Omental fat pad (tissue), 3 donors: ENCODE measurements at regions not wholly inside any gene's neighbourhood (a gene's known extent, or its start where the extent isn't known, plus 50 kb on each side); places are given as distances from the start of the nearest gene placed in this dataset.

ENCODE experiments used
- ATAC-seq: fragments of 150-250 bp; one replicate; pipeline ENCODE4 v1.9.1; 2016; ENCODE audit warnings: mild to moderate bottlenecking, moderate library complexity; ENCODE audit not compliant: low FRiP score
- DNase-seq: peaks from one replicate; pipeline ENCODE4 v3.0.0-alpha.2; 2019; ENCODE audit warnings: low spot score
- CTCF ChIP-seq, 3 donors: fragments of 450-650 bp; IDR thresholded peaks; one replicate each; pipeline ENCODE4 v1.5.1; 2016 to 2017; ENCODE audit warnings: antibody characterized with exemption in 3 of 3, mild to moderate bottlenecking in 3 of 3, moderate library complexity in 2 of 3

GRCh38 chr11:90669094-90669493 lies 446.2 kb upstream of the CHORDC1 start:
- no peak for DNase-seq
- no peak for TF ChIP-seq CTCF (IDR thresholded peaks at IDR 0.05)
- no peak for ATAC-seq

GRCh38 chr11:90668502-90668901 lies 445.7 kb upstream of the CHORDC1 start:
- ATAC-seq (no peak), DNase-seq (no peak)
- TF ChIP-seq CTCF (IDR thresholded peaks at IDR 0.05) = no peak

- ATAC-seq = no peak
- no peak for TF ChIP-seq CTCF (IDR thresholded peaks at IDR 0.05)
Measured at GRCh38 chr11:90661233-90661632, 438.4 kb upstream of the CHORDC1 start.

GRCh38 chr11:90656171-90656570 lies 433.3 kb upstream of the CHORDC1 start:
- no peak for TF ChIP-seq CTCF (IDR thresholded peaks at IDR 0.05)
- no peak for DNase-seq
- ATAC-seq = no peak

More at GRCh38 chr11:90661233-90661632, 438.4 kb upstream of the CHORDC1 start:
- DNase-seq = no peak

- DNase-seq (no peak), ATAC-seq (no peak)
- TF ChIP-seq CTCF (IDR thresholded peaks at IDR 0.05) = no peak
Measured at GRCh38 chr11:90650153-90650552, 427.3 kb upstream of the CHORDC1 start.

- DNase-seq = no peak
- ATAC-seq = no peak
Measured at GRCh38 chr11:90646706-90647105, 423.9 kb upstream of the CHORDC1 start.

More at GRCh38 chr11:90646706-90647105, 423.9 kb upstream of the CHORDC1 start:
- no peak for TF ChIP-seq CTCF (IDR thresholded peaks at IDR 0.05)
